22Rv1 (cell line): ENCODE measurements at regions not wholly inside any gene's neighbourhood (a gene's known extent, or its start where the extent isn't known, plus 50 kb on each side); places are given as distances from the start of the nearest gene placed in this dataset.

Source experiments
- CTCF ChIP-seq: fragments of 450-650 bp; IDR thresholded peaks from 2 replicates; pipeline ENCODE4 v1.5.1; 2017; ENCODE audit warnings: mild to moderate bottlenecking
- ZFX ChIP-seq: fragments of 450-650 bp; IDR thresholded peaks from 2 replicates; pipeline ENCODE4 v1.6.1; 2017; ENCODE audit warnings: antibody characterized with exemption, borderline replicate concordance

GRCh38 chr5:126096442-126097006 lies 326.7 kb upstream of the GRAMD2B start:
- TF ChIP-seq CTCF (no peak), ZFX (no peak)
